Loucy (cell line): ENCODE measurements at regions not wholly inside any gene's neighbourhood (a gene's known extent, or its start where the extent isn't known, plus 50 kb on each side); places are given as distances from the start of the nearest gene placed in this dataset.

Source experiments
- H2AFZ ChIP-seq: fragments of 200-600 bp; sonication (generic); 2 replicates; pipeline ENCODE4 v1.6.0; 2016; ENCODE audit warnings: antibody characterized with exemption, mild to moderate bottlenecking, low read length, moderate library complexity
- H3F3A ChIP-seq: fragments of 200-600 bp; 2 replicates; pipeline ENCODE4 v1.6.0; 2016; ENCODE audit warnings: antibody characterized with exemption, low read depth, mild to moderate bottlenecking
- H3K27me3 ChIP-seq: fragments of 200-600 bp; sonication (generic); 2 replicates; pipeline ENCODE4 v1.6.1; 2014; ENCODE audit warnings: low read length, mild to moderate bottlenecking; ENCODE audit not compliant: insufficient read depth, poor library complexity, severe bottlenecking
- H3K36me3 ChIP-seq: fragments of 200-600 bp; sonication (generic); 2 replicates; pipeline ENCODE4 v1.6.1; 2016; ENCODE audit warnings: low read length; ENCODE audit not compliant: insufficient read depth
- H3K4me1 ChIP-seq: fragments of 200-600 bp; sonication (generic); 2 replicates; pipeline ENCODE4 v1.5.1; 2014; ENCODE audit warnings: low read length, mild to moderate bottlenecking; ENCODE audit not compliant: insufficient read depth, poor library complexity, severe bottlenecking
- H3K4me2 ChIP-seq: fragments of 200-600 bp; sonication (generic); 2 replicates; pipeline ENCODE4 v1.6.0; 2014; ENCODE audit warnings: antibody characterized with exemption, low read length, low read depth, mild to moderate bottlenecking; ENCODE audit not compliant: poor library complexity, severe bottlenecking
- H3K4me3 ChIP-seq: fragments of 200-600 bp; sonication (generic); 2 replicates; pipeline ENCODE4 v1.5.1; 2014; ENCODE audit warnings: low read length, mild to moderate bottlenecking, mixed read lengths; ENCODE audit not compliant: poor library complexity, severe bottlenecking
- H3K79me2 ChIP-seq: fragments of 200-600 bp; sonication (generic); 2 replicates; pipeline ENCODE4 v1.6.1; 2014; ENCODE audit warnings: low read length; ENCODE audit not compliant: insufficient read depth
- H3K9ac ChIP-seq: fragments of 200-600 bp; sonication (generic); 2 replicates; pipeline ENCODE4 v1.6.0; 2014; ENCODE audit warnings: mild to moderate bottlenecking, low read depth, low read length, moderate library complexity; ENCODE audit not compliant: poor library complexity, severe bottlenecking
- H3K9me2 ChIP-seq: fragments of 200-600 bp; sonication (generic); replicated peaks from 2 replicates; pipeline ENCODE4 v1.6.1; 2016; ENCODE audit warnings: low read depth, low read length, mixed read lengths
- H3K9me3 ChIP-seq: fragments of 200-600 bp; sonication (generic); 2 replicates; pipeline ENCODE4 v1.6.1; 2014; ENCODE audit warnings: mild to moderate bottlenecking, antibody characterized with exemption, low read length, low read depth; ENCODE audit not compliant: insufficient read depth
- H4K20me1 ChIP-seq: fragments of 200-600 bp; sonication (generic); 2 replicates; pipeline ENCODE4 v1.6.0; 2014; ENCODE audit warnings: antibody characterized with exemption, low read length, mild to moderate bottlenecking; ENCODE audit not compliant: insufficient read depth, poor library complexity, severe bottlenecking
- CTCF ChIP-seq: fragments of 200-600 bp; sonication (generic); conservative IDR thresholded peaks from 2 replicates; pipeline ENCODE4 v1.5.1; 2014; ENCODE audit warnings: mild to moderate bottlenecking, antibody characterized with exemption, low read length
- EZH2phosphoT487 ChIP-seq: fragments of 200-600 bp; IDR thresholded peaks from 2 replicates; pipeline ENCODE4 v1.6.1; 2018; ENCODE audit warnings: antibody characterized with exemption, mild to moderate bottlenecking, moderate library complexity, borderline replicate concordance

DNA sequence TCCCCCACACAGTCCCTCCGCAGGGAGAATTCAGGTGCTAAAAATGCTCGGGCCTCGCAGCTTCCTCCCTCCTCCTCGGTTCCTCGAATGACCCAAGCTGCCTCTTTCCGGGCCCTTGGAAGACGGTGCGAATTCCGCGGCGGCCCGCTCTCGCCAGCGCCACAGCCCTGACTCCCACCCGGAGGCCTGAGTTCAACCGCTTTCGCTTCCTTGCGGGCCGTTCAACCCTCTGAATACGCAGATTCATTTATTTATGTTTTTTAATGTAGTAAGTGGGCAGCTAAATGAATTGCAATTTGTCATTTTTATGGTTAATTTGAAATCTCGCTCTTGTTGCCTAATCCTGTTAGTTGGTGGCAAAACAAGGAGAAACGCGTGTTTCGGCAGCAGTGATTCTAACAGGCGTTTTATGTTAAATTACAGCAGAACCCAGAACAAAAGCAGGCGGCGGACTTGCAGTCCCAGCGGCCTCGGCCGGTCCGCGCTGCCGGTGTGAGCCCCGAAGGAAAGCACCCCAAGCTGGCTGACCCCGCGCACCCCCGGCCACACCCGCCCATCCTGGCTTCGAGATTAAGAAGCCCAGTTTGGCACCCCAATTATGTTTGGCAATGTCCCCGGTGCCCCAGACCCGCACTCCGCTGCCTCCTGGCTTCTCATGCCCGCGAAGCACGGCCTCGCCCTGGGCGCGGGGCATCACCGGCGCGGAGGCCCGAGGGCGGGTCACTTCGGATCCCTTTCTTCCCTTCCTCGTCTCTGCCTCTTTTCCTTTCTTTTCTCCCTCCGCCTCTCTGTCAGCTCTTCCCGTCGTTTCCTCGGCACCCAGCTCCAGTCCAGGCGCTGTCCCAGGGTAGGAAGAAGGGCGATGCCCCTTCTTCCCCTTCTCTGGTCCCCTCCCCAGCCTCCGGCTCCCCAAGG lies 75.9 kb downstream of the INSIG1 start:
- no peak overlapping the region for H3K4me3 ChIP-seq
- H2AFZ ChIP-seq: no peak overlapping the region
- H3K27me3 ChIP-seq: no peaks in the 10 kb centered on the region
- H3K36me3 ChIP-seq: no peaks in the 10 kb centered on the region
- no peaks in the 10 kb centered on the region for H3F3A ChIP-seq
- no peaks in the 10 kb centered on the region for H3K9me2 ChIP-seq
- H3K4me2 ChIP-seq: no peak overlapping the region
- peaks cover 22% of the 10 kb centered on the region for H3K4me1 ChIP-seq
- no peaks in the 10 kb centered on the region for H3K9me3 ChIP-seq
- no peaks in the 10 kb centered on the region for H4K20me1 ChIP-seq
- no peaks in the 10 kb centered on the region for H3K79me2 ChIP-seq
- TF ChIP-seq EZH2phosphoT487 (no peak), CTCF (no peak)
- H3K9ac ChIP-seq: no peak overlapping the region

DNA sequence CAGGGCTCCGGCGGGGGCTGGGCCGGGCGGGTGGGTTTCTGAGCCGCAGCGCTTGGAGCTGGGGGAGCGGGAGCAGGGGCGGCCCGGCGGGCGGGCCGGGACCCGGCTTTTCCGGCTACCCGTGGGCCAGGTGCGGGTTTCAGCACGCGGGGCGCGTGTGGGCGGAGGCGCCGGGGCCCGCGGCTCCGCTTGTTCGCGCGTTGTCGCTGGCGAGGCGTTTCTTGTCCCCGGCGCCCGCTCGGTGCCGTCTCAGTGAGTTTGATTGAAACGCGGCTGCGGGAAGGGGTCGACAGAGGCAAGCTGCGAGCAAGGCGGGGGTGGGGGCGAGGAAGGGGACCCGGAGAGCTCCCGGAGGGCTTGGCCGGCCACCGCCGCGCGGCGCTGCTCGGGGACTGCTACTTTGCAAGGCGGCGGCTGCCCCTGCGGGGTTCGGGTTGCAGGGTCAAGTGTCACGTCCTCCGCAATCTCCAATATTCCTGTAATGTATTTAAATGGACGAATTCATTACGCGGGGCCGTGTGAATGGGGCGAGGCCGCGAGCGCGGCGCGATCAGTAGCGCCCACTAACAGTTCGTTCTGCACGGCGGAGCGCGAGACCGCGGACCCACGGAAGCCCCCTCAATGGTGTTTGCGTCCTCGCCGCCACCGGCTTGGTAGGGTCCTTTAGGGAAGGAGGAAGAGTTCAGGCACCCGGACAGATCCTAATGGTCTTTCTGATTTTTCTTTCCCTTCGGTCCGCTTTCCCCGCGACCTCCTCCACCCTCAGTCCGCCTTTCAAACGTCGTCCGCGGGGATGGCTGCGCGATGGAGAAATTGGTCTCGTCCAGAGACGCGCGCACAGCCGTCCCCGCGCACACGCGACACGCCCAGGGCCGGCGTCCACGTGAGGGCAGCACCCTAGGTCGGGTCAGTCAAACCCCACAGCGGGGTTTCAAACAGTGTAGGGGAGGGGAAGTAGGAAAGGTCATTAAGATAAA lies 76.9 kb downstream of the INSIG1 start:
- no peaks in the 10 kb centered on the region for H4K20me1 ChIP-seq
- no peak overlapping the region for H3K4me3 ChIP-seq
- H3K4me2 ChIP-seq: peak overlapping the region; percentile 57
- no peak overlapping the region for H3K9ac ChIP-seq
- no peaks in the 10 kb centered on the region for H3K27me3 ChIP-seq
- no peaks in the 10 kb centered on the region for H3K9me3 ChIP-seq
- H3F3A ChIP-seq: no peaks in the 10 kb centered on the region
- H2AFZ ChIP-seq: no peak overlapping the region
- no peaks in the 10 kb centered on the region for H3K79me2 ChIP-seq
- H3K4me1 ChIP-seq: peaks cover 20% of the 10 kb centered on the region
- no peaks in the 10 kb centered on the region for H3K36me3 ChIP-seq
- H3K9me2 ChIP-seq: no peaks in the 10 kb centered on the region
- TF ChIP-seq CTCF (no peak), EZH2phosphoT487 (no peak)

GRCh38 chr7:155375337-155376277 lies 77.9 kb downstream of the INSIG1 start:
- Histone ChIP-seq H3K9me2 (no peaks in the 10 kb centered on the region), H3K4me1 (peaks cover 23% of the 10 kb centered on the region), H2AFZ (no peak overlapping the region), H3K36me3 (no peaks in the 10 kb centered on the region), H3K27me3 (no peaks in the 10 kb centered on the region), H3K9me3 (no peaks in the 10 kb centered on the region), H3K4me2 (peak overlapping the region; percentile 57), H3K9ac (no peak overlapping the region), H3K79me2 (no peaks in the 10 kb centered on the region), H4K20me1 (no peaks in the 10 kb centered on the region), H3F3A (no peaks in the 10 kb centered on the region), H3K4me3 (peak overlapping the region; percentile 31)
- TF ChIP-seq EZH2phosphoT487 (no peak), CTCF (no peak)
